GM10266 (cell line): ENCODE measurements at regions not wholly inside any gene's neighbourhood (a gene's known extent, or its start where the extent isn't known, plus 50 kb on each side); places are given as distances from the start of the nearest gene placed in this dataset.
"Not testable (repeated sequence)": the region's sequence is repeated elsewhere in the genome, so short reads cannot be mapped to it uniquely, and the experiment has no call there.

ENCODE experiments used
- DNase-seq: peaks from one replicate; pipeline ENCODE4 v3.0.0; 2012; ENCODE audit errors: extremely low spot score
- CTCF ChIP-seq: IDR thresholded peaks from 2 replicates; pipeline ENCODE4 v1.5.1; 2012; ENCODE audit warnings: mild to moderate bottlenecking, low read depth; ENCODE audit not compliant: control insufficient read depth, insufficient read depth; ENCODE audit errors: missing control alignments

DNA sequence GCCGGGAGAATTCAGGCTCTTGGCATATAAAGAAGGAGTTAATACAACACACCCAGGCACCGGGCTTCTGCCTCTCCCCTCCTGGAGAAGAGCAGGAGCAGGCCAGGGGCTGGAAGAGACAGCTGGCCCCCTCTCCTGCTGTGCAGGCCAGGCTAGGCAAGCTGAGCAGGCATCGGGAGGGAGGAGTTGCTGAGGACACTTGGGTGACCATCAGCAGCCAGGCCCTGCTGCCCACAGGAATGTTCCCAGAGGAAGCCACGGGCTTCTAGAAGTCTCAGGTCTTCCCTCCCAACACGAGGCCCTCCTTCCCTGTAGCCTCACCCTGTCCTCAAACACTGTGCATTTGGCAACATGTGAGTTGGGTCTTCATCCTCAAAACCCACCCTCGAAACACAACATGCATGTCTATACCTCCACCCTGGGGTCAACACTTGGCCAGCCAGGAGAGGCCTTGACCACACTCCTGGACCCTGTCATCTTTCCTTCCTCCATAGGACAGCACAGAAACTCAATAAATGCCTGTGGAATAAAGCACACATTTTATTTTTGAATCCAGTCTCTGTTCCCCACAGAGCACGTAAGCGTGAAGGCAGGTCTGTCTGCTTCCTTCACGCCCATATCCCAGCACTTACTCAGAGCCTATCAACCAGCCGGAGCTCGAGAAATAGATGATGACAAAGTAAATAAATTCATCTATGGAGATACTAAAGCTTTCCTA lies 433.8 kb upstream of the ID2 start:
- DNase-seq = no peak
- no peak for TF ChIP-seq CTCF

- no peak for TF ChIP-seq CTCF
- no peak for DNase-seq
Measured at GRCh38 chr2:8248623-8248957, 433.3 kb upstream of the ID2 start.

DNA sequence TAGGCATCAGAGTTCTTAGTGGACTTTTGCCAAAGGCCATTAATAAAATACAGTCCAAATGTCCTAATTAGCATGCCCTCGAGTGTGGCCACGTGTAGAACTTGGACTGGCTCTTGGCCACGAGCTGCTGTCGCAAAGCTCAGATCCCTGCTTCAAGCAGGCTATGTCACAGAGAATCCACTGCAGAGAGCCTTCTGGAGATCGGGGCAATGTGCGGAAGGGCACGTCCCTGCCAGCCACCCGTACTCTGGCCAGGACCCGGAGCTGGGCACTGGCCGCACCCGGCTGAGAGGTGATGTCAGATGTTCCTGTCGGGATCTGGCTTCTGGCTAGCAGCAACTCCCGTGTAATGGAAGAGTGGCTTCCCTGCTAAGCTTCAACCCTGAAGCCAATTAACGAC lies 432.7 kb upstream of the ID2 start:
- no peak for TF ChIP-seq CTCF
- DNase-seq = no peak

GRCh38 chr2:8249769-8250168 lies 432.1 kb upstream of the ID2 start:
- no peak for TF ChIP-seq CTCF
- no peak for DNase-seq

DNA sequence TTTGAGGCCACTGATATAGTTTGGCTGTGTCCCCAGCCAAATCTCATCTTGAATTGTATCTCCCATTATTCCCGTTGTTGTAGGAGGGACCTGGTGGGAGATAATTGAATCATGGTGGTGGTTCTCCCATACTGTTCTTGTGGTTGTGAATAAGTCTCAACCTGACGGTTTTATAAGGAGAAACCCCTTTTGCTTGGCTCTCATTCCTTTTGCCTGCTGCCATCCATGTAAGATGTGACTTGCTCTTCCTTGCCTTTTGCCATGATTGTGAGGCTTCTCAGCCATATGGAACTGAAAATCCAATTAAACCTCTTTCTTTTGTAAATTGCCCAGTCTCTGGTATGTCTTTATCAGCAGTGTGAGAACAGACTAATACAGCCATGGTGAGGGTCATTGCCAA lies 431.6 kb upstream of the ID2 start:
- DNase-seq = not testable (repeated sequence)

- DNase-seq = no peak
- TF ChIP-seq CTCF = no peak
Measured at GRCh38 chr2:8251291-8251690, 430.6 kb upstream of the ID2 start.

- no peak for DNase-seq
Measured at GRCh38 chr2:8251856-8252255, 430.0 kb upstream of the ID2 start.

More at GRCh38 chr2:8251856-8252255, 430.0 kb upstream of the ID2 start:
- no peak for TF ChIP-seq CTCF
